HPDE6-E6E7 (cell line): ENCODE measurements at regions not wholly inside any gene's neighbourhood (a gene's known extent, or its start where the extent isn't known, plus 50 kb on each side); places are given as distances from the start of the nearest gene placed in this dataset.

ENCODE experiments used
- DNase-seq: peaks from one replicate; pipeline ENCODE4 v3.0.0; 2011; ENCODE audit warnings: missing footprints; ENCODE audit errors: extremely low spot score

DNA sequence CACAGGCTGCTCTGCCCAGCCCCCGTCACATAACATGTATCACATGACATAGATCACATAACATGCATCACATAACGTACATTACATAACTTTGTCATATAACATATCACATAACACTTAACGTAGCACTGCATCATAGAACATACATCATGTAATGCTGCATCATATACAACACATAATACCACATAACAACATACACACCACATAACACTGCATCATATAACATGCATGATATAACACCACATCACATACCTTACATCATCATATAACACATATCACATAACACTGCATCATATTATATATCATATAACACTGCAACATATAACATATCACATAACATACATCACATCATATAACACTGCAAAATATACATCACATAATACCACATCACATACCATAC is 83.8 kb downstream of the AXIN2 start:
- no peak for DNase-seq

DNA sequence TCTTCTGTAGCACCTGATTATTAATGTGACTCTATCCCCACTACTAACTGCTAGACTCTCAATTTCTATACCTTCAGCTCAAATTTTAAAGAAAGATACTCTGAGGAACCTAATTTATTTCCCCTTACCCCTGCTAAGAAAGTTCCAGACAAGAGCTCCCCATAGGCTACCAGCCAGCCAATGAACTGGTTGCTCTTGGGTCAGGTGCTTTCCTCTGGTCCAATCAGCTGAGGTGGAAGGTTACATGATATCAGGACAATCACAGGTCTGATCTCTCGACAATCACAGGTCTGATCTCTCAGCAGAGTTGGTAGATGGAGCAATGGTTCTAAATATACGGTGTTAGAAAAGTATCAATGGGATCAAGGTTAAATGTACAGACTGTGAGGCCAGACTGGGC is 86.8 kb downstream of the AXIN2 start:
- DNase-seq: no peak

DNA sequence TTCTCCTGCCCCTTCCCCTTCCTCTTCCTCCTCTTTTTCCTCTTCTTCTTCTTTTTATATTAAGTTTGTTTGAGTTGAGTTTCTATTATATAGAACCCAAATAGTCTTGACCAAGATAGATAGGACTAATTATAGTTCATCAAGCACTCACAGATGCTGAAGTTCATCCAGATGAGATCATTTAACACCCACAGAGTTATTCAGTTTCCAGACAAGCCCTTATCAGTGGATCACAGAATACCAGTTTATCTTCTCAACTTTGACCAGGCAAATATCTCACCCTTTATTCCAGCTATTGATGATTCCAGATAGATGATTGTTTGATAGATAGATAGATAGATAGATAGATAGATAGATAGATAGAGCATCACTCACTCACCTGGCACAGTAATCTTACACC is 87.5 kb downstream of the AXIN2 start:
- no peak for DNase-seq

DNA sequence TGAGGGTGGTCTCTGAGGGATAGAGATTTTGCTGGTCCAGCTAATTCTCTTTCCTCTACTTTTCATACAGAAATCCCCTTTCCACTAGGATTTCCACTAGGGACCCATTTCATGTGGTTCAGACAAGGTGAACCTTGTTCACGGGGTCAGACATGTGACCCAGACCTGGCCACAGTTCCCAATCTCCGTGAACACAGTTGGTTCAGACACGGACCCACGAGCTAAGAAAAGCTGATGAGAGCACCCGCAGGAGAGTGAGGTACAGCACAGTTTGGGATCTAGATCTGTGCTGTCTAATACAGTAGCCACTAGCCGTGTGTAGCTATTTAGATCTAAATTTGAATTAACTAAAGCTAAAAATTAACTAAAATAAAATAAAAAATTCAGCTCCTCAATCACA is 88.1 kb downstream of the AXIN2 start:
- no peak for DNase-seq

DNA sequence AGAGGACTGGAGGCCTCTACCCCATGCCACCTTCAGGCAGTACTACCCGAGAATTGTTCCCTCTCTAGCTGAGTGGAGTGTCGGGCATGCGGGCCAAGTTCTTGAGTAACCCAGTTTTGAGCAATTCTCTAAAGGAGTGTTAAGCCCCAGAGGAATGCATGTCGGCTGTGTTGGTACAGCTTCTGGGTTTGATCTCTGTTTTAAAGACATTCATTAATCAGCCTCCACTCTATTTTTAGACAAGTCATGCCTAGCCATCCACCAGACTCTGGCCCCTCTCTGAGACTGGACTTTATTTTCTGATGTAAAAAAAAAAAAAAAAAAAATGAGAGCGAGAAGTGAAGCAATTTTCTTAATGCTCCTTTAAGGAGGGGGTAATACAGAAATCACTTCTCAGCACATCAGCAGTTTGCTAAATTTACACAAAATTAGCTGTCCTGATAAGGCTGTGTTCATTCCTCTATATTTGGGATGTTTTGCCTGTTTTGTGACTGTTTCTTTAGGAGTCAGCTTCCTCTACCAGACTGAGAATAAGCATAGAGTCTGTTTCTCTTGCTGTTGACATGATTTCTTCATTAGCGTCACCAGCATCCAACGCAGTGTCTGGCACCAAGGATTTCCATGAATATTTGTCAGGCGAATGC is 88.7 kb downstream of the AXIN2 start:
- DNase-seq: no peak

DNA sequence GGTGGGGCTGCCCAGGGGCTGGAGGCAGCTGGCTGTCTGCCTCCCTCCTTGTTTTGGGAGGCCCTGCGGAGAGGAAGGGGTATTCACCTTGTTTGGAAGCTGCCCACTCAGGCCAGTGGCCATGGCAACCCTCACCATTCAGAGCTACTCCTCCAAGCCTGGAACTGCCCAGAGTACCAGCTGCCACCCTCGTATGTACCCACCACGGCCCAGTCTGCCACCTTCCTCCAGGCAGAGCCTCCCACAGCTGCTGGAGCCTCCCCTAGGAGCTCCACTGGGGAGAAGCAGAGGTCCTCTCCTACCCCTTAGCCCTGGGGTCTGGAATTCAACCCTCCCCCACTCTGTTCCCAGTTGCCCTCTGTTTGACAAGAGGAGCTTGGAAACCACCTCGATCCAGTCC is 90.7 kb downstream of the AXIN2 start:
- DNase-seq: no peak

DNA sequence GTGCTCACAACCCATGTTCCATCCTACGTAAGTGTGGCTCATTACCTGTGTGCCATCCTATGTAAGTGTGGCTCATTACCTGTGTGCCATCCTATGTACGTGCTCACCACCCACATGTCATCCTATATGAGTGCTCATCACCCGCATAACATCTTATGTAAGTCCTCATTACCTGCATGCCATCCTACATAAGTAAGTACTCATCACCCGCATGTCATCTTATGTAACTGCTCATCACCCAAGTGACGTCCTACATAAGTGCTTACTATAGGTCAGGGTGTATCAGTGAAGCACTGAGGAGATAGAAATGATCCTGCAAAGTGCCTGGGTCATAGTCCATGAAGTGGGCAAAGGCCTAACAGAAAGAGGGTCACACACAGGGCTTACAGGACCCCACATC is 93.1 kb downstream of the AXIN2 start:
- DNase-seq: no peak

DNA sequence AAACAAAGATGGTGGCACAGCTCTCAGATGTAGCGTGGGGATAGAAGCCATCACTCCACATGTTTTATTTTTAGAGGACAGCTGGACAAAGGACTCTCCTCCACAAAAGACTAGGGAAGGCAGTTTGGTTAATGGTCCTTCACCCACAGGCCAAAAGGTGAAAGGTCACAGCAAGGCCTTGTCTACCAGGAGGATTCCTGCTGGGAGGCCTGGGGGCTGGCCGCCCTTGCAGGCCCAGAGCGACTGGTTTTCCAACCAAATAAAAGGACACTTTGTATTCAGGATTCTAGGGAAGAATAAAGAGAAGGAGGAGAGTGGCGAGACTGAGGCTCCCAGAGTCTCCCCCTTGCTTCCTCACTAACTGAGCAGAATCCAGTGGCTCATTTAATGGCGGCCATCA is 94.3 kb downstream of the AXIN2 start:
- DNase-seq: no peak

DNA sequence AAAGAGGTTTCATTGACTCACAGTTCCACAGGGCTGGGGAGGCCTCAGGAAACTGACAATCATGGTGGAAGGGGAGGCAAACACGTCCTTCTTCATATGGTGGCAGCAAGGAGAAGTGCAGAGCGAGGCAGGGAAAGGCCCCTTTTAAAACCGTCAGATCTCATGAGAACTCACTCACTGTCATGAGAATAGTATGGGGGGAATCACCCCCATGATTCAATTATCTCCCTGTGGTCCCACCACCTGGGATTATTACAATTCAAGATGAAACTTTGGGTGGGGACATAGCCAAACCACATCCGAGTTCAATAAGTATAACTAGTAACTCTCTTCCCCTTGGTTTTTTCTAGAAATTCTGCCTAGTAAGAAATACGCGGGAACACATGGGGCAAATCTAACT is 94.9 kb downstream of the AXIN2 start:
- DNase-seq: no peak

DNA sequence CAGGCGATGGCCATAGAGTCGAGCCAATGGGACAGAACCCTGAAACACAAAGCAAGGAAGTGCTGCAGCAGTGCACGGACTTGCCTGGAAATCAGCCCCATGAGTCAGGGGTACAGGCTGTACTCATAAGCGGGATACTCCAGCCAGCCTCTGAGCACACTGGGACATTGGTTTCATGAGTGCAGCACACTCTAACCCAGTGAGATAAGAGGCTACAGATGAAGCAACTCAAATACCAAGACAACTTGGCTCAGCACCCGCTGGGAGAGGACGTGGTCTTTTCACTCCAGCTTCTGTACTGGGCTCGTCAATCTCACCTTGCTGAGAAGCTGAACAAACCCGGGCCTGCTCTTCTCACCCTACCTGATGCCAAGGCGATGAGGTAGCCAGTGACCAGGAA is 98.2 kb downstream of the AXIN2 start:
- no peak for DNase-seq

DNA sequence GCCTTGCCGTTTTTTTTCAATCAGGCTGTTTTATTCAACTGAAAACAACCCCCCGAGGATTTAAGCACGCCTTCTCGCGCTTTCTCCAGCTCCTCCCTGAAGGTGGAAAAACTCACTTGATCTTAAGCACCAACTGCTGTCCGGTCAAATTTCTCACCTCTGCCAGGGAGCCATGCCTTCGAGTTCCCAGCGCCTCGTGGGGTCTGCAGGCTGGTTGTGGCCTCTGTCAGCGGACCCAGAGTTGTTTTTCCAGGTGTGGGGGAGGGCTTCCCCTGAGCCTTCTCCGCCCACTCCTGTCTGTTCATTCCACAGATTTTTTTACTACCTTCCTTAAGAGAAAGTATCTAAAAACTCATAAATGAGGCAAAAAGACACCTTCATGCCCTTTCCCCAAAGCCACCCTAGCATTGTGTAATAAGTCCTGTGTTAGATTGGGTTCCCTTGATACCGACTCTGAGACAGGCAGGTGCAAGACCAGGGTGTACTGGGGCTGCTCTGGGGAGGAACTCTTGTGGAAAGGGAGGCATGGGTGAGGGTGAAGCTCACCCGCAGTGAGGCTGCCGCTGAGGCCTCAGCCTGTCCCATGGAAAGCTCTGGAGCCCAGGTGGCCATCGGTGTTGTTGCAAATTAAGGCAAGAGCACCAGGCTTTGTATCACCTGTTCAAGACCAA is 101.6 kb downstream of the AXIN2 start:
- no peak for DNase-seq

DNA sequence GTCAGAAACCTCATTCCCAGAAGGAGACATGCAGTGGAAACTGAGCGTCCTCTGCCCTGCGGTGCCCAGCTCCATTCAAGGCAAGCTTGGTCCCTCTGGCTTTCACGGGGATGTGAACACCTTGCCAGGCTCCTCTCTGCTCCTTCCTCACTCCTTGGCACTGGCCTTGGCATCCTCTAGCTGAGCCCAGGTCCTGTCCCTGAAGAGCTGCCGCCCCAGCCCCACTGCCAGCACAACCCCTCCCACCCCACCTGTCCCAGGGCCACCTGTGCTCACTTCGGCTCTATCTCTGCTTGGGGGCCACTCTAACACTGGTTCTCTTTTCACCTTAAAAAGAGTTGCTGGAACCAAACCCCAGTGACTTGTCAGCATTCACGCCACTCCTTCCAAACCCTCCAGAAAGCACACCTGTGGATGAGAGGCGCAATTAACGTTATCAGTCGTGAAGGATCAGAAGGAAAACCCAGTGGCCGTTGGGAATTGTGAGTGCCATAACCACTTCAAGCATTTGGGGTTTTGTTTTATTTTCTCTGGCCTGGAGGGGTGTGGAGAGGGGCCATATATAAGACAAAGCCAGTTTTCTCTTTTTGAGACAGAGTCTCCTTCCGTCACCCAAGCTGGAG is 103.7 kb downstream of the AXIN2 start:
- no peak for DNase-seq

DNA sequence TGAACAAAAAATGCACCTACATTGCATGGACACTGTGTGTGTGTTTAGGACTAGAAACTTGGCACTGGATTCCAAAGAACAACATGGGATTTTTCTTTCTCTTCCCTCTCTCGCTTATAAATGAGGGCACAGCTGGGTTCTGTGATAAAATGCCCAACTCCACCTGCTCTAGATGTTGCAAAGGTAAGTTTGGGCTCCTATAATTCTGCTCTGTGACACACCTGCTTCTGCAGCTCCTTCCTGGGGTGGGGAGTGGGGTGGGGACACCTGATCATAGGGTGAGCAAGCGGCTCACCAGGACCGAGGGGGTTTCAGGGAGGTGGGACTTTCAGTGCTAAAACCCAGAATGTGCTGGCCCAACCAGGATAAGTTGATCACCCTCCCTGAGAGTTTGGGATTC is 104.3 kb downstream of the AXIN2 start:
- no peak for DNase-seq

DNA sequence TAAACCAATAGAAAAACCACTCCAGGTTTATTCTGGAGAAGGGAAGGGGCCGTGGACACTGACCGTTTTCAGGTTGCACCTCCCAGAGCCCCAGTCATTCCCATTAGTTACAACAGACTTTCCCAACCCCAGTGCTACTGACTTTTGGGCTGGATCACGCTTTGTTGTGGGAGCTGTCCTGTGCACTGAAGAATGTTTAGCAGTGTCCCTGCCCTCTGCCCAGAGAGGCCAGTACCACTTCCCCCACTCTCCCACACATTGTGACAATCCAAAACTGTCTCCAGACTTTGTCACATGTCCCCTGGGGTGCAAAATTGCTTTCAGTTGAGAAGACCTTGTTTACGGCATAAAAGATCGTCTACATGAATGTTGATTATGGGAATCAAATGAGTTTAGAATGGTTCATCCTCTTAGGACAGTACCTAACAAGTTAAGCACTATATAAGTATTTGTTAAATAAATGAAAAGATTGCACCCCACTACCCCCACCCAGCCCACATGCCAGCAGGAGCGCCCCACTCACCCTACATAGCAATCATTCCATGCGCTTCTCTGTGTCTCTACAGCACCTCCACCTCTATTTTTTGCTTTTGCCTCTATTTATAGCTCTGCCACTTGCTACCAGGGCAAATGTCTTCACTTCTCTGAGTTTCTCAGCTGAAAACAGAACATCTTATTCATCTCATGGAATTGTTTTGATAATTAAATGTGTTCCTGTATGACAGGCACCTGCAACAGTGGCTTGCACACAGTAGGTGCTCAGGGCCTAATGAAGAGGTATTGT is 104.9 kb downstream of the AXIN2 start:
- no peak for DNase-seq

DNA sequence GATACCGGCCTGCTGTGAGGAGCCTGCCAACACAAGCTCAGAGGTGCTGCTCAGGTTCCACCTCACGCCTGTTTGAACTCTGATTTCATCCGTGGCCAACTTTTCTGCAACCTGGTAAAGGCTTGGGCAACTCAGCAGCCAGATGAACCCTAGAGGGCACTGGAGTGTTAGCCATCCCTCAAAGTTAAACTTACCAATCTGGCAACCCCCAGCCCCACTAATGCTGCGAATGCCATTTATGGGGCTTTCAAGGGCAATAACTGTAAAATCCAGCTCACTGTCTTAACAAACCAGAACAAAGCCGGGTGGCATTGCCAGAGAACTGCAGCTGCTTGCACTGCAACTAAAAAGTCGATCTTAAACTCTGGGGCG is 105.5 kb downstream of the AXIN2 start:
- DNase-seq: no peak

DNA sequence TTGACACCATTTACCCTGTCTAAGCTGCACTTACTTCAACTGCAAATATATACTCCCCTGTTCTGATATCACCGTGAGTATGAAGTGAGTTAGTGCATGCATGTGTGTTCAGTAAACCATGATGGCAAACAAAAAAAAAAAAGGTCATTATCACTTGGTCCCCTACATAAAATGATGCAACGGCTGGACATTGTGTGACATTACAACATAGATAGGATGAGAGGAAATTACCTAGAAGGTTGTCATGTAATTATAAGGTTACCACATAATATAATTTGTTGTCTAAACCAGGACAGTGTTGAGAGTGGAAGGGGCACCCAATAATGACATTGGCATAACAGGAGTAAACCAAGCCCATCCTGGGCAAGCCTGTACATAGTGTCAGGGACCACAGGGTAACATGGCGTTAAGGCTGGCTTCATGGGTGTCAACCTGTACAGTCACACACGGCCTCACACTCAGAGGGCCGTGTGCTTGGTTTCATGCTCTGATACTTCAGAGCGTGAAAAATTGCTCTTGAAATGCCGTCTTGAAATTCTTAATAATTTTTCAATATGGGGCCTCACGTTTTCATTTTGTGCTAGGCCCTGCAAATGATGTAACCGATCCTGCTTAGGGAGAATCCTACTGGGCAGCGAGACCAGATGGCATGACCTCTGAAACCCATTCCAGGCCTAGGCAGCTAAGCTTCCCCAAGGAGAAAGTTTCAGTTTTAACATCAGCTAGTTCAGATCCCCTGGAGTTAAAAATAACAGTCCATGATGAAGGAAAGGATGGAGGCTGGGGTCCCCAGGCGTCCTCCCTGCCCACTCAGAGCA is 106.1 kb downstream of the AXIN2 start:
- no peak for DNase-seq

DNA sequence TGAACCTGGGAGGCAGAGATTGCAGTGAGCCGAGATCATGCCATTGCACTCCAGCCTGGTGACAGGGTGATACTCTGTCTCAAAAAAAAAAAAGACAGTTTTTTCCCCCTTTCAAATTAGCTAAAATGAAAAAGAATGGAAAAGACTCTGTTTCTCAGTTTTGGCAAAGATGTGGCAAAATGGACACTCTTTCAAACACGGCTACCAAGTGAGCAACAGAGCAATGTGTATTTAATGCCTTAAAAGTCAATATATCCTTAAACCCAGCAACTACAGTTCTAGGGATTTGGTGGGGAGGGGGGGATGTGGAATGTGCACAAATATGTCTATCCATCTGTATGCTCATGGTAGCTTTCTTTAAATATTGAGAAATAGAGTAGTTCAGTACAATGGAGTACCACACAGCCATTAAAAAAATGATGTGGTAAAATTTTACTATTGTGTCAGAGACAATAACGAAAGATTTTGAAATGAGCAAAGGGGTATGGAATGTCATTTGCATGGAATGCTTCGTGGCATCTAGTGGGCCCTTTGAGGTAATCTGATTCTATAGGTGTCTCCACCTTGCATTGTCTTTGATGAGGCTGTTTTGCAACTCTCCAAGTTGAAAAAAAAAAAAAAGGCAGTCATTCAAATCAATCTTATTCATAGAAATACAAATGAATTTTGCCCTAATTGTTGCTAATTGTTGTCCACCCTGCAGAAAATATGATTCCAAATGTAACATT is 108.1 kb downstream of the AXIN2 start:
- DNase-seq: no peak

DNA sequence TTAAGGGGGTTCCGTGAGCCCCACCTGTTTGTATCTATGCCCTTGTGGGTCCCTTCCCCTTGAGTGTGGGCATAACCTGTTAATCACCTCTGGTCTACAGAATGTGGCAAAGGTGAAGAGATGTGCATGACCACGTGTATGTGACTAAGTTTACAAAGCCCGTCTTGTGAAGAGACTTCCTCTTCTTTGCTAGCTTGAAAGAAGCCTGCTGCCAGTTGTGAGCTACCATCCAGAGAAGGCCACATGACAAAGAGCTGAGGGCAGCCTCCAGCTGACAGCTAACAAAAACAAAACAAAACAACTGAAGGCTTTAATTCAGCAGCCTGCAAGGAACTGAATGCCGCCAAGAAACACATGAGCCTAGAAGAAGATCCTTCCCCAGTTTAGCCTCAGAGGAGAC is 112.0 kb downstream of the AXIN2 start:
- DNase-seq: no peak

DNA sequence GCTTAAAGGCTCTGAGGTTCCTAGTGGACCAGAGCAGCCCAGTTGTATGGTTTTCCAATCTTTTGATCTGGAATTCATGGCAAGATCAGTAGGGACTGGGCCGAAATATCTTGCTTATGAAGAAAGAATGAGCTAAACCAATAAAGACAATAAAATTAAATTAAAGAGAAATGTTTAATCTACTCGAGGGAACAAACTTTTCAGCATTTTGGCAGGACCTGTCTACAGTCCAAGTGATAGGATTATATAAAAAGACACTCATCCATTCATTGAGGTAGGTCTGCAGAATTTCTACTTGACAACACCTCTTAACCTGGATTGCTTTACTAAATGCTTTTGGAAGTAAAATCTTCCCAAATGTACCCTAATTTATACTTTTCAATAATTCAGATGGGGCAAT is 113.6 kb downstream of the AXIN2 start:
- no peak for DNase-seq

DNA sequence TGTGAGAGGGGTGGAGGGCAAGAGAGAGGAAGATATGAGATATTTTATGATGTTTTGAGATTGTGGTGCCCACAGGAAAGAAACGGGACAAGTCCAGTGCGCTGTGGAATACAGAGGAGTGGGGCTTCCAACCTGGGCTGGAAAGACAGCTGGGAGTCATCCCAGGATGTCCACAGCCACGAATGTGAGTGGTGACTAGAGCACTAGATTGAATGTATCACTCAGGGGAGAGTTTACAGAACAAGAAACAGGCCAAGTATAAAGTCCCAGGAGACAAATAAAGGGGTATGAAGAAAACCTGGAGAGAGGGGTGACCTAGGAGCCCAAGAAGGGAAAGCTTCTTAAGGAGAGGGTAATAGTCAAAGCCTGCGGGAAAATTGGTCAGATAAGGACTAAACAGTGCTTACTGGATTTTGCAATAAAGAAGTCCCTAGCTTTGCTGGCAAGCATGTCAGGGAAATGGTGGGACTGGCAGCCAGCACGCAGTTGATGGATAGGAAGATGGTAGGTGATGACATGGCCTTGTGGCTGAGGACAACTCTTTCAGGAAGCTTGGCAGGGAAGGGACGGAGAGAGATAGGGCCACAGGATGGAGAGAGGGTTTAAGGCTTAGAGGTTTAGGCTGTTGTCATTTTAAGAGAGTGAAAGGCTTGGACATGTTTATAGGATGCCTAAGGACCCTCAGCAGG is 114.5 kb downstream of the AXIN2 start:
- DNase-seq: no peak

DNA sequence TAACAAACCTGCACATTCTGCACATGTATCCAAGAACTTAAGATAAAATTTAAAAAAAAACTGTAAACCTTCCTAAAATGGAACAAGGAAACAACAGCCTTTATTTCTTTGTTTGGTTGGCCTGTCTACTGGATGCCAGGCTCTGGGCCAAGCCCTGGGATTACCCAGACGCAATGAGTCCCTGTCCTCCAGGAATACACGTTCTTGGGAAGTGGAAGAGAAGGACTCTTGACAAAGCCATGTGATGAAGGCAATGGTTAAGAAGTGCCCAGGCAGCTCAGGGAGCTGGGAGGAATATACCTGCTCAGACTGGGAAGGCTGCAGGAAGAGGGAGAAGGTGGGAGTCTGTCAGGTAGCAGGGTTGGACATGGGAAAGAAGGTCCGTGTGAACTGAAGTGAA is 115.4 kb downstream of the AXIN2 start:
- DNase-seq: no peak
